ENCODE measurements at regions not wholly inside any gene's neighbourhood (a gene's known extent, or its start where the extent isn't known, plus 50 kb on each side); places are given as distances from the start of the nearest gene placed in this dataset.

GRCh38 chr2:34107811-34108210, 508.7 kb upstream of the FAM98A start:
- no peak for DNase-seq (ENCODE audit: low read depth, low spot score)

- peak; percentile 10 for DNase-seq (ENCODE audit: low read depth, low spot score)
Observed at GRCh38 chr2:34105006-34105767, 506.1 kb upstream of the FAM98A start.

DNA sequence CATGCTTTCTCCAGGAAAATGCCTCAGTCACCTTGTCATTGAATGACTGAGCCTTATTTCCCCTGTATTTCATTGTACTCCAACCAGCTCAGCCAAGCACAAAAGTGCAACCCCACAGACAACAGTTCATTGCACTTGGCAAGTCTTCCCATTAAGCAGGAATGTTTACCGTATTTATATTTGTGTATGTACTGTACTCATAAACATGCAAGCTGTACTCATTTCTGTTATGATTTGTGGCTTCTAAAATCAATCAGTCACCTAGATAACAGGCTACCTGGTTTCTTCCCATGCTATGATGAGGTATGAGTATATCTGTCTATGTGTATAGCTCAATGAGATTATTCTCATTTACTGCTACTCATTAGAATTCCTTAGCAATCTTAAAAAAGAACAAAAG, 505.5 kb upstream of the FAM98A start:
- no peak for DNase-seq (ENCODE audit: low read depth, low spot score)

DNA sequence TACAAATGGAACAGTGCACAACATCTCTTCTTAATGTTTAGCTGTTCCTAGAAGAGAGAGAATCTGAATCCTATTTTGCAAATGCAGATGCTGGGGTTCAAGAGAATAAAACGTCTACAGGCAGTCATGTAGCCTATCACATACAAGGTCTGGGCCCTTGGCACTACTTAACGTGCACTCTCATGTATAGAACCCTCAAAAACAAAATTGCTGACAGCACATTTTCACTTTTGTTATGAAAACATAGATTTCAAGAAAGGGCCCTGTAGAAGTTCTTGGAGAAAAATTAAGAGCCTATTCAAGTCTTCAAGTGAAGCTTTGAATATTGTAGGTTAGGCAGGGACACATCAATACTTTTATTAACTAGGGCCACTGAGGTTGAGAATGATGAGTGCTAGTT, 504.3 kb upstream of the FAM98A start:
- no peak for DNase-seq (ENCODE audit: low read depth, low spot score)

GRCh38 chr2:34102339-34102738, 503.2 kb upstream of the FAM98A start:
- DNase-seq (ENCODE audit: low read depth, low spot score), result no peak

GRCh38 chr2:34099377-34099776, 500.3 kb upstream of the FAM98A start:
- DNase-seq (ENCODE audit: low read depth, low spot score), result no peak

- no peak for DNase-seq (ENCODE audit: low read depth, low spot score)
Observed at GRCh38 chr2:34098256-34098655, 499.2 kb upstream of the FAM98A start.

- DNase-seq (ENCODE audit: low read depth, low spot score), result peak; percentile 50
Observed at GRCh38 chr2:34096562-34097171, 497.6 kb upstream of the FAM98A start.

GRCh38 chr2:34093790-34094189, 494.7 kb upstream of the FAM98A start:
- DNase-seq (ENCODE audit: low read depth, low spot score), result no peak

DNA sequence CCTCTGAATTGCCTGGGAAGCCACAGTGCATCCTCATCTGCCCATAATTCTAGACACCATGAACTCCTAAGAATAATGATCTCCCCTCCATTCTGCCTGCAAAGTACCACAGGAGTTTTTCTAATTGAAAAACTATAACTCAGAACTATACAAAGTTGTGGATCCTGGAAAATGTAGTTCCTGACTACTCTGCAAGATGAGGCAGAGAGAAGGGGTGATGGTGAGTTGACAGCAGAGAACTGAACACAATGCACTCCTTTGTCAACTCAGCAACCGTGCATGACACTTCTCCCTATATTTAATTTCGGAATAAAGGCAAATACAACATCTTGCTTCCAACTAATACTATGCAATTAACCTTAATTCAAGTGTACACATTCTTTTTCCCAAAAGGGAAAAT, 471.1 kb upstream of the FAM98A start:
- no peak for DNase-seq (ENCODE audit: low read depth, low spot score)

- no peak for DNase-seq (ENCODE audit: low read depth, low spot score)
Observed at GRCh38 chr2:34069604-34070003, 470.5 kb upstream of the FAM98A start.

- DNase-seq (ENCODE audit: low read depth, low spot score), result no peak
Observed at GRCh38 chr2:34050413-34050812, 451.3 kb upstream of the FAM98A start.

DNA sequence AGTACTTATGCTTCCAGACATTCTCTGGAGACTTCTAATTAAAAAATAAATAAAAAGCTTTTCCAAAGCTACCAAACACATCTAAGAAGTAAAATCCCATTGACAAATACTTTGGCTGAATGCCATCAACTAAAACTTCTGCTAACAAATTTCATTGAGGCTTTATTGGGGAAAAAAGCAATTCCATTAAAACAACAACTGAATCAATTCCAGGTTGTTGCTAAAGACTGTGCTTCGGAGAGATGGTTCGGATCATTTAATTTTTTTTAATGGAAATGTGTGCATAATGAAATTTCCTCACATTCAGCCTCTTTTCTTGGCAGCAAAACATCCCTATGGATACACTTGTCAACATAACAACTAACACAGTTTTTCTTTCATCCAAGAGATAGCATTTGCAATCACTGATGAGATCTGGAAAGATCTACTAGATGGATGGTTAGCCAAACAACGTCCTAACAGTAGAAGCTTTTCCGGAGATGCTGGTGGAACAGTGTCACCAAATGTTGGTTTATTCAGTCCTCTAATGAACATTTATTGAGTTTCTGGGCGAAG, 446.1 kb upstream of the FAM98A start:
- DNase-seq (ENCODE audit: low read depth, low spot score), result no peak

GRCh38 chr2:34037886-34038285, 438.8 kb upstream of the FAM98A start:
- no peak for DNase-seq (ENCODE audit: low read depth, low spot score)

GRCh38 chr2:34037157-34037556, 438.1 kb upstream of the FAM98A start:
- no peak for DNase-seq (ENCODE audit: low read depth, low spot score)

DNA sequence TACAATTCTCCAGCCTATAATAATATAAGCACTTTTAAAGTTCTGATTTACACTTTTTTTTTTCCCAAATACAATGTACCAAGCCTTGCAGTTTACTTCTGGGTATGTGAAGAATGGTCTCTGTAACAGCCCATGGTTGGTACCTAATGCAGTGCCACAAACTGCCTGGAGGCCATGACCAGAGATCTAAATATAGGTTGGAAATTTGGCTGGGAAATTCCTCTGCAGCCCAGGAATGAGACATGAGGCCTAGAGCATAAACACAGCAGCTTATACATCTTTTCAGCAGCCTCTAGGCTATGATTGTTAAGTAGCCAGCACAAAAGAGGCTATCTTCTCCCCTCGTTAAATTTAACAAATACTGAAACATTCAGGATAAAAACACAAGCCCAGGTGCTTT, 432.0 kb upstream of the FAM98A start:
- DNase-seq (ENCODE audit: low read depth, low spot score), result no peak

DNA sequence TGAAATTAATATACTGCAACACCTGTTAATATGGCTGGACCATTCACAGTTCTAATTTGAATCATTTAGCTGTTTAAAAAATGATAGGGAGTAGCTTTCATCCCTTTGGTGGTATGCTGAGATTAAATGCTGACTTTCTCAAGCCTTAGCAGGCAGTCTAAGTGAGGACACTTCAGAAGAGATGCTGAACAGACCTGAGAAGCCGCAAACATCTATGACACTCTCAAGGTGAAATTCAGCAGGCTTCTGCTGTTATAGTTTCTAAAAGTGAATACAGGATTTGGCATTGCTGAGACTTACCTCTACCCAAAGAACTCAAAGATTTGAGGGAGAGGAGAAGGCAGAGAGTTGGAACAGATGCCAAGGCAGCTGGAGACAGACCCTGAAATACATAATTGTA, 431.2 kb upstream of the FAM98A start:
- DNase-seq (ENCODE audit: low read depth, low spot score), result no peak

DNA sequence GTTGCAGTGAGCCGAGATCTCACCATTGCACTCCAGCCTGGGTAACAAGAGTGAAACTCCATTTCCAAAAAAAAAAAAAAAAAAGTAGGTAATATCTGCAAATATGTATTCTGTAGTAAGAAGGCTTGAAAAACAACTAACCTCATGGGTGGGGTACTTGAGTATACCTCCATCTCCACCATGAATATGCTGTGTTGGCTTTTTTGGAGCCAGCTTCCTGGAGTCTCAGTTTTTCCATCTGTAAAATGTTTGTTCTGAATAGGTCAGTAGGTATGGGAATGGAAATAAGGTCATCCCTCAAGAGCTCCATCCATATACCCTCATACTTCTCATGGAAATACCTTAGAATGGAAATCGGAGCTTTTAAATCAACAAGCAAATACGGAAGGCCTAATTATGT, 430.0 kb upstream of the FAM98A start:
- no peak for DNase-seq (ENCODE audit: low read depth, low spot score)

DNA sequence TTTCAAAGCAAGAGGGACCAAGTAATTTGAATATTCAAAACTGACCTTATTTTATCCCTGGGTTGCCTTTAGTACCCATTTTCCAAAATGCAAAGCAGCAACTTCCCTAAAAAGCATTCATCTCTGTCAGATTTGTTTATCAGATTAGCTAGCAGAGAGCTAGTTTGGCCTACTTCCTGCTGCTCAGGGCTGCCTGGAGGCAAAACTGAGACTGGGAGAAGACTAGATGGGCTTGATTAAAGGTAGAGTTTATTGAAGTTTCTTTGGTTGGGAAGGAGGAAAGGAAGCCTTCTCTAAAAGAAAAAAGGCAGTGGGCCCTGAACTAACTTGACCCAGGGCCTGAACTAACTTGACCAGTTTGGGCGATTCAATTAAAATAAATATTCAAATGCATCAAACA, 426.1 kb upstream of the FAM98A start:
- no peak for DNase-seq (ENCODE audit: low read depth, low spot score)

GRCh38 chr2:34012715-34013302, 413.7 kb upstream of the FAM98A start:
- DNase-seq (ENCODE audit: low read depth, low spot score), result no peak

DNA sequence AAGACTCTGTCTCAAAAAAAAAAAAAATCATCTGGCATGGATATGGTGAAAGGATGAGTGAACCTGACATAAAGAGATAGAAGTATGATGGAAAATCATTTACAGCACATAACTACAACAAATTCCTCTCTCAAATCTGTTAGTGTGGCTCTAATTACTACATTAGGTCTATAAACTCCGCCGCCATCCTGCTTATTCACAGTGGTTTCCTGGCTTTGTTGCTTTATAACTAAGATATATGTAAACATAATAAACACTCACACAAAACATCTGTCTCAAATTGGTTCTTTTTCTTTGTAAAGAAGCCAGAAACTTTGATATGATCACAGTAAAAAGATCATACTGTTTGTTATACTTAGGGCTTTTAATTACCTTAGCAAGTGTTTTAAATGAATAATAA, 412.6 kb upstream of the FAM98A start:
- no peak for DNase-seq (ENCODE audit: low read depth, low spot score)

- no peak for DNase-seq (ENCODE audit: low read depth, low spot score)
Observed at GRCh38 chr2:34005901-34006300, 406.8 kb upstream of the FAM98A start.

- no peak for DNase-seq (ENCODE audit: low read depth, low spot score)
Observed at GRCh38 chr2:34004936-34005335, 405.8 kb upstream of the FAM98A start.

Data from smooth muscle cell of the brain vasculature (primary cell).